OCI-LY7 (cell line): ENCODE measurements at regions not wholly inside any gene's neighbourhood (a gene's known extent, or its start where the extent isn't known, plus 50 kb on each side); places are given as distances from the start of the nearest gene placed in this dataset.

Experiments
- BruUV-seq: library from RNA; stranded (reverse); fragments of 400-500 nt; replicated peaks from 2 replicates; lab custom pipeline; 2021; lab: Mats Ljungman, UMichigan
- CTCF ChIA-PET: fragments of 300-600 bp; sonication (Branson Sonifier 250); formaldehyde crosslinking; loops from one replicate; lab custom pipeline; 2022; ENCODE audit warnings: antibody characterized with exemption; ENCODE audit not compliant: unreplicated experiment; lab: Charles Lee
- POLR2A ChIA-PET: fragments of 300-600 bp; sonication (Branson Sonifier 250); formaldehyde crosslinking; loops from one replicate; lab custom pipeline; 2022; ENCODE audit warnings: antibody characterized with exemption; lab: Charles Lee
- DNase-seq: peaks from one replicate; pipeline ENCODE4 v3.0.0-alpha.2; 2015; ENCODE audit warnings: low spot score
- H2AFZ ChIP-seq: fragments of 200-600 bp; sonication (generic), shearing (Covaris generic); 2 replicates; pipeline ENCODE4 v1.6.1; 2014; ENCODE audit warnings: mild to moderate bottlenecking, antibody characterized with exemption, low read length, moderate library complexity
- H3K27ac ChIP-seq: fragments of 200-600 bp; sonication (generic); 2 replicates; pipeline ENCODE4 v1.5.1; 2014; ENCODE audit warnings: mixed run types, low read depth, mild to moderate bottlenecking, moderate library complexity, low read length, inconsistent platforms; ENCODE audit not compliant: poor library complexity, severe bottlenecking
- H3K36me3 ChIP-seq: fragments of 200-600 bp; sonication (generic); 2 replicates; pipeline ENCODE4 v1.6.1; 2014; ENCODE audit warnings: mild to moderate bottlenecking, antibody characterized with exemption, low read length, moderate library complexity, mixed read lengths; ENCODE audit not compliant: insufficient read depth
- H3K4me1 ChIP-seq: fragments of 200-600 bp; sonication (generic); 2 replicates; pipeline ENCODE4 v1.5.1; 2014; ENCODE audit warnings: mild to moderate bottlenecking, low read length; ENCODE audit not compliant: insufficient read depth, poor library complexity, severe bottlenecking
- H3K4me2 ChIP-seq: fragments of 200-600 bp; sonication (generic); 2 replicates; pipeline ENCODE4 v1.6.1; 2014; ENCODE audit warnings: mild to moderate bottlenecking, low read length
- H3K4me3 ChIP-seq: fragments of 200-600 bp; sonication (generic); 2 replicates; pipeline ENCODE4 v1.5.1; 2014; ENCODE audit warnings: mild to moderate bottlenecking, low read depth, low read length; ENCODE audit not compliant: poor library complexity, severe bottlenecking
- H3K79me2 ChIP-seq: fragments of 200-600 bp; sonication (generic); 2 replicates; pipeline ENCODE4 v1.6.1; 2016; ENCODE audit warnings: low read depth, mild to moderate bottlenecking, low read length, moderate library complexity, mixed read lengths; ENCODE audit not compliant: insufficient read depth
- H3K9me2 ChIP-seq: fragments of 200-600 bp; sonication (generic); 2 replicates; pipeline ENCODE4 v1.6.1; 2016; ENCODE audit warnings: mild to moderate bottlenecking, low read length, mixed read lengths; ENCODE audit not compliant: insufficient read depth
- H3K9me3 ChIP-seq: fragments of 200-600 bp; sonication (generic); 2 replicates; pipeline ENCODE4 v1.6.1; 2014; ENCODE audit warnings: mild to moderate bottlenecking, mixed run types, low read length, mixed read lengths
- H4K20me1 ChIP-seq: fragments of 200-600 bp; sonication (generic); 2 replicates; pipeline ENCODE4 v1.6.1; 2014; ENCODE audit warnings: mild to moderate bottlenecking, antibody characterized with exemption, low read length, moderate library complexity, mixed read lengths; ENCODE audit not compliant: insufficient read depth
- CTCF ChIP-seq: fragments of 200-600 bp; sonication (generic); conservative IDR thresholded peaks from 2 replicates; pipeline ENCODE4 v1.5.1; 2014; ENCODE audit warnings: mild to moderate bottlenecking, antibody characterized with exemption, low read length, moderate library complexity, mixed read lengths
- EZH2phosphoT487 ChIP-seq: fragments of 200-600 bp; sonication (generic); IDR thresholded peaks from 2 replicates; pipeline ENCODE4 v1.6.1; 2018; ENCODE audit warnings: low read depth, borderline replicate concordance, mild to moderate bottlenecking, mixed run types, antibody characterized with exemption, low read length, moderate library complexity, mixed read lengths
- intact Hi-C: fragments of 100-400 bp; cut with micrococcal nuclease; formaldehyde crosslinking; loops from one replicate; pipeline ENCODE4 v1.10.0; 2022; ENCODE audit not compliant: unreplicated experiment

DNA sequence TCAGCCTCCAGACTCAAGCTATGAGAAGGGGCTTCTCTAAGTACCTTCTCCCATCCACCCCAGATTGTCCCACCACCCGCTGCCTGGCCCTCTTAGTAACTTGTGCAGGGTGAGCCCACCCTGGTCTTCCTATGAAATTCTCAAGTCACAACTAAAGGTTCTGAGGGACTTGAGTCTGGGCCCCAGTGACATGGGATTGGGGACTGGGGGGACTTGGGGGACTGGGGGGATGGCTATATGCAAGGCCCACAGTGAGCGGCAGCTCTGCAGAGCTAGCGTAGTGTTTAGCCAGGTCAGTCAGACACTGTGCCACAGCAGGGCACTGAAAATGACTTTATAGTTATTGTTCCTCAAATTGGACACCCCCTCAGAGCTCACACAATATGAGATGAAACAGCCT, 622.3 kb upstream of the CADM1 start:
- TF ChIP-seq EZH2phosphoT487 (no peak), CTCF (no peak)
- POLR2A ChIA-PET, result interaction anchor here (1.2 kb wide), 1 partner anchor 37 kb away, joined by 3 read pairs; no protein-coding TSS in a partner anchor
- Histone ChIP-seq H2AFZ (no peak overlapping the region), H3K4me1 (no peaks in the 10 kb centered on the region), H3K4me3 (no peak overlapping the region), H3K36me3 (no peaks in the 10 kb centered on the region), H3K79me2 (no peaks in the 10 kb centered on the region), H3K9me3 (no peaks in the 10 kb centered on the region), H4K20me1 (no peaks in the 10 kb centered on the region), H3K9me2 (no peaks in the 10 kb centered on the region), H3K4me2 (no peak overlapping the region), H3K27ac (no peak overlapping the region)
- DNase-seq, result no peak
- CTCF ChIA-PET, result no interaction called here
- BruUV-seq, result no TSS peak
- intact Hi-C loops, result no loop called here

DNA sequence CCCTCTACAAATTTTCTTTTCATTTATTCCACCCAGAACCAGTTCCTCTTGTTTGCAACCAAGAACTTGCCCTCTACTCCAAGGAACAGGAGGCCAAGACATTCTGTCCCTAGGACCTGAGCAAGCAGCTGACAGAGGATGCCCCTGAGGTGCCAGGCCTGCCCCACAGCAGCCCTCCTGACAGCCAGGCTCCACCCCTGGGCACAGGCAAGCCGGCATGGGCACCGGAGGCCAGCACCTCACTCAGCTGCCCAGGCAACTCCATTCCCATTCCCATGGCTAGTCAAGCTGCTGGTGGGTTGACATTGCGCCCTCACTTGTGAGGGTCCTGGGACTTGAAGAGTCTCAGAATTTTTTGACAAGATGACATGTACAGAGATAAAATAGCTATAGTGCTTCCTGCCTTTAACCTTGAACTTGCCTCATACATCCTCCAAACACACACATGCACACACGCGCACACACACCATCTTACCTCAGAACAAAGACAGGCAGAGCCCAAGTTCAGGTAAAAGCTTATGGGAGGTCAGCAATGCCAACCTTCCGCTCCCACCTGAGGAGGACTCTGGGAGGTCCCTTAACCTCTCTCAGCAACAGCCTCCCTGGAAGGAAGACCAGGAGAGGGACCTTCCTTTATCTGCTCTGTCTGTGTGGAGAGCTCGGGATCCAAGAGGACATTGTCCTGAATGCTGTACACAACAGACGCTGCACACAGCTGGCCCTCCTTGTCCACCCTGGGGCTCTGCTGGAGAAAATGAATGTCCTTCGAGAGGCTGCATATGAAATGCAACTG, 620.9 kb upstream of the CADM1 start:
- H3K4me3 ChIP-seq, result no peak overlapping the region
- no peaks in the 10 kb centered on the region for H3K9me2 ChIP-seq
- H3K36me3 ChIP-seq, result no peaks in the 10 kb centered on the region
- no peaks in the 10 kb centered on the region for H3K4me1 ChIP-seq
- H3K4me2 ChIP-seq, result no peak overlapping the region
- H3K79me2 ChIP-seq, result no peaks in the 10 kb centered on the region
- no peak overlapping the region for H2AFZ ChIP-seq
- no TSS peak for BruUV-seq
- intact Hi-C loops, result no loop called here
- TF ChIP-seq CTCF (no peak), EZH2phosphoT487 (no peak)
- ChIA-PET CTCF (no interaction called here), POLR2A (interaction anchor here (1.2 kb wide), 1 partner anchor 39 kb away, joined by 3 read pairs; no protein-coding TSS in a partner anchor)
- H4K20me1 ChIP-seq, result no peaks in the 10 kb centered on the region
- no peaks in the 10 kb centered on the region for H3K9me3 ChIP-seq
- no peak for DNase-seq
- H3K27ac ChIP-seq, result no peak overlapping the region

- Histone ChIP-seq H3K9me2 (no peaks in the 10 kb centered on the region), H3K4me3 (no peak overlapping the region), H4K20me1 (no peaks in the 10 kb centered on the region), H3K9me3 (no peaks in the 10 kb centered on the region), H3K4me2 (no peak overlapping the region), H3K4me1 (no peaks in the 10 kb centered on the region), H2AFZ (no peak overlapping the region), H3K27ac (no peak overlapping the region), H3K36me3 (no peaks in the 10 kb centered on the region), H3K79me2 (no peaks in the 10 kb centered on the region)
- intact Hi-C loops, result no loop called here
- no peak for TF ChIP-seq CTCF
- BruUV-seq, result no TSS peak
- DNase-seq, result no peak
- POLR2A ChIA-PET, result interaction anchor here (0.6 kb wide), 1 partner anchor 832 kb away, joined by 3 read pairs; no protein-coding TSS in a partner anchor
- CTCF ChIA-PET, result no interaction called here
These were observed 619.5 kb upstream of the CADM1 start for GRCh38 chr11:116123739-116124138.
